ENCODE measurements at regions not wholly inside any gene's neighbourhood (a gene's known extent, or its start where the extent isn't known, plus 50 kb on each side); places are given as distances from the start of the nearest gene placed in this dataset.

DNA sequence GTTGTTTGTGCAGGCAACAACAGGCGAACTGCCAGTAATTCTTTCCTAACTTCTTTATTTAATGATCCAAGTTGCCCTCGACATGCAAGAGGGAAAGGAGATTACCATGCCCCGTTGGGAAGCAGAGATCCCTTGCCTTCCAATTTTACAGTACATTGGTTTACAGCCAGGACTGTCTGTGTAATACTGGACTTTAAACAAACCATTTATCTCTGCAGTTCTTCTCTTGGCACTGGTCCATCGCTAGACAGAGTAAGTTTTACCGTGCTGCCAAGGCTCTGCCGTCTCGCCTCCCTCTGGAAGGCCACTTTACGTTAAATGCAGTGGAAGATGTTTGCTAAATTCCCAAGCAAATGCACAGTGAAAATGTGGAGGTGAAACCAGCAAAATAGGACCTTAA is 660.3 kb upstream of the PRKX start (continued):
- TF ChIP-seq, protein P1, sequence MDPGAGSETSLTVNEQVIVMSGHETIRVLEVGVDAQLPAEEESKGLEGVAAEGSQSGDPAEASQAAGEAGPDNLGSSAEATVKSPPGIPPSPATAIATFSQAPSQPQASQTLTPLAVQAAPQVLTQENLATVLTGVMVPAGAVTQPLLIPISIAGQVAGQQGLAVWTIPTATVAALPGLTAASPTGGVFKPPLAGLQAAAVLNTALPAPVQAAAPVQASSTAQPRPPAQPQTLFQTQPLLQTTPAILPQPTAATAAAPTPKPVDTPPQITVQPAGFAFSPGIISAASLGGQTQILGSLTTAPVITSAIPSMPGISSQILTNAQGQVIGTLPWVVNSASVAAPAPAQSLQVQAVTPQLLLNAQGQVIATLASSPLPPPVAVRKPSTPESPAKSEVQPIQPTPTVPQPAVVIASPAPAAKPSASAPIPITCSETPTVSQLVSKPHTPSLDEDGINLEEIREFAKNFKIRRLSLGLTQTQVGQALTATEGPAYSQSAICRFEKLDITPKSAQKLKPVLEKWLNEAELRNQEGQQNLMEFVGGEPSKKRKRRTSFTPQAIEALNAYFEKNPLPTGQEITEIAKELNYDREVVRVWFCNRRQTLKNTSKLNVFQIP (CRISPR knock-in tag; IDR thresholded peaks at IDR 0.05; ENCODE audit: borderline replicate concordance, low read depth): no peak
- TF ChIP-seq, protein P2, sequence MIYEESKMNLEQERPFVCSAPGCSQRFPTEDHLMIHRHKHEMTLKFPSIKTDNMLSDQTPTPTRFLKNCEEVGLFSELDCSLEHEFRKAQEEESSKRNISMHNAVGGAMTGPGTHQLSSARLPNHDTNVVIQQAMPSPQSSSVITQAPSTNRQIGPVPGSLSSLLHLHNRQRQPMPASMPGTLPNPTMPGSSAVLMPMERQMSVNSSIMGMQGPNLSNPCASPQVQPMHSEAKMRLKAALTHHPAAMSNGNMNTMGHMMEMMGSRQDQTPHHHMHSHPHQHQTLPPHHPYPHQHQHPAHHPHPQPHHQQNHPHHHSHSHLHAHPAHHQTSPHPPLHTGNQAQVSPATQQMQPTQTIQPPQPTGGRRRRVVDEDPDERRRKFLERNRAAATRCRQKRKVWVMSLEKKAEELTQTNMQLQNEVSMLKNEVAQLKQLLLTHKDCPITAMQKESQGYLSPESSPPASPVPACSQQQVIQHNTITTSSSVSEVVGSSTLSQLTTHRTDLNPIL (CRISPR knock-in tag; IDR thresholded peaks at IDR 0.05; ENCODE audit: low read depth): no peak
- TF ChIP-seq OSR1 (CRISPR knock-in tag; IDR thresholded peaks at IDR 0.05): no peak

DNA sequence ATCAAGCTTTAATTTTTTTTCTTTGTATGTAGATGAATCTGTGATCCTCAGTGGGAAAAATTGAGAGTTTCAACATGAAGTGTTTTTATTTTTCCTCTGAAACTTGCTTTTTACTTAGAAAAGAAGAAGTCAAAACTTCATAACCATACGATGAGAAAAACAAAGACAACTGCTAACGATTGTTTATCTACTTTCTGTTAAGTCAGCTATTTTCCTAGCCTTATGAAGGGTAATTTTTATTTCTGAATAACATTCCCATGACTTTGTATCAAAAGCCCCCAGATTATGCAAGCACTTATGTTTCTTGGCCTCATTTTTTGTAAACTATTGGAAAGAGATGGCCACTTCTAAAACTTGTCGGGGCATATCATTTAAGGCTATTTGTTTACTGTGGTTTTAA is 645.1 kb upstream of the PRKX start:
- TF ChIP-seq PPARA (CRISPR knock-in tag; IDR thresholded peaks at IDR 0.05; ENCODE audit: borderline replicate concordance) (no peak), GLIS3 (CRISPR knock-in tag; IDR thresholded peaks at IDR 0.05) (no peak), ZFP30 (CRISPR knock-in tag; IDR thresholded peaks at IDR 0.05) (no peak)
- no peak for ATAC-seq

GRCh38 chrX:4322916-4323315 is 609.5 kb upstream of the PRKX start:
- TF ChIP-seq TCF4 (CRISPR knock-in tag; IDR thresholded peaks at IDR 0.05; ENCODE audit: borderline replicate concordance) (no peak), ARNTL (CRISPR knock-in tag; IDR thresholded peaks at IDR 0.05; ENCODE audit: borderline replicate concordance, low read depth) (no peak)

DNA sequence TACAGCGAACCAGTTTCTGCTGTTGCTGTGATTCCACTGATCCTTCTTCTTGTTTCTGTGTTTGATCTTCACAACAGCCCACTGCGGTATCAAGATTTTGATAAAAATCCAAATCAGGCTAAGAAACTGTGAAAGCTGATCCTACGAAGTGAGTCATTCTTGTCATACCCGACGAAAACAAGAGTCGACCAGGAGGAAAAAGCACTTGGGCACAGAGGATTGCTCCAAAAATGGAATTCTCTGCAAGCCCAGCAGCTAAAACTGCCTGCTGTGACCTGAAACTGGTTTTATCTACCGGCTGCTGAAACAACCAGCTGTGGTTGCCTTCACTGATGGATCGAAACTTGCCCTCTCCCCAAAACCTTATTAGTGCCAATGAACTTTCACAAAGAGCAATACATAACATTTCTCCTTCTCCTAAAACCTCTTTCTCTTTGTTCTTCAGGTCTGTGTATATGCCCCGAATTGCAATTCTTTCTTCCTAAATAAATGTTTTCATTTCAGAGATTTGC is 607.0 kb upstream of the PRKX start:
- no peak for ATAC-seq
- TF ChIP-seq ZNF8 (CRISPR knock-in tag; IDR thresholded peaks at IDR 0.05) (no peak), ZNF565 (CRISPR knock-in tag; conservative IDR thresholded peaks at IDR 0.05; ENCODE audit: low read depth) (no peak), SNAI2 (CRISPR knock-in tag; IDR thresholded peaks at IDR 0.05) (no peak), ISL1 (CRISPR knock-in tag; IDR thresholded peaks at IDR 0.05) (no peak), ESRRG (CRISPR knock-in tag; IDR thresholded peaks at IDR 0.05) (no peak), CSDC2 (CRISPR knock-in tag; IDR thresholded peaks at IDR 0.05) (no peak), RARB (CRISPR knock-in tag; IDR thresholded peaks at IDR 0.05) (no peak), ZNF70 (CRISPR knock-in tag; IDR thresholded peaks at IDR 0.05) (no peak), ZFP30 (CRISPR knock-in tag; IDR thresholded peaks at IDR 0.05) (no peak), ZFP3 (CRISPR knock-in tag; IDR thresholded peaks at IDR 0.05) (no peak), ZC3H10 (CRISPR knock-in tag; IDR thresholded peaks at IDR 0.05) (no peak), TCF4 (CRISPR knock-in tag; IDR thresholded peaks at IDR 0.05; ENCODE audit: borderline replicate concordance) (no peak), ARNTL (CRISPR knock-in tag; IDR thresholded peaks at IDR 0.05; ENCODE audit: borderline replicate concordance, low read depth) (no peak), BACH2 (CRISPR knock-in tag; IDR thresholded peaks at IDR 0.05; ENCODE audit: borderline replicate concordance) (no peak)
- TF ChIP-seq, protein P2 (CRISPR knock-in tag; IDR thresholded peaks at IDR 0.05; ENCODE audit: low read depth): no peak
- TF ChIP-seq, protein P3, sequence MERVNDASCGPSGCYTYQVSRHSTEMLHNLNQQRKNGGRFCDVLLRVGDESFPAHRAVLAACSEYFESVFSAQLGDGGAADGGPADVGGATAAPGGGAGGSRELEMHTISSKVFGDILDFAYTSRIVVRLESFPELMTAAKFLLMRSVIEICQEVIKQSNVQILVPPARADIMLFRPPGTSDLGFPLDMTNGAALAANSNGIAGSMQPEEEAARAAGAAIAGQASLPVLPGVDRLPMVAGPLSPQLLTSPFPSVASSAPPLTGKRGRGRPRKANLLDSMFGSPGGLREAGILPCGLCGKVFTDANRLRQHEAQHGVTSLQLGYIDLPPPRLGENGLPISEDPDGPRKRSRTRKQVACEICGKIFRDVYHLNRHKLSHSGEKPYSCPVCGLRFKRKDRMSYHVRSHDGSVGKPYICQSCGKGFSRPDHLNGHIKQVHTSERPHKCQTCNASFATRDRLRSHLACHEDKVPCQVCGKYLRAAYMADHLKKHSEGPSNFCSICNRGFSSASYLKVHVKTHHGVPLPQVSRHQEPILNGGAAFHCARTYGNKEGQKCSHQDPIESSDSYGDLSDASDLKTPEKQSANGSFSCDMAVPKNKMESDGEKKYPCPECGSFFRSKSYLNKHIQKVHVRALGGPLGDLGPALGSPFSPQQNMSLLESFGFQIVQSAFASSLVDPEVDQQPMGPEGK (CRISPR knock-in tag; IDR thresholded peaks at IDR 0.05; ENCODE audit: borderline replicate concordance): no peak
- TF ChIP-seq, protein P4, sequence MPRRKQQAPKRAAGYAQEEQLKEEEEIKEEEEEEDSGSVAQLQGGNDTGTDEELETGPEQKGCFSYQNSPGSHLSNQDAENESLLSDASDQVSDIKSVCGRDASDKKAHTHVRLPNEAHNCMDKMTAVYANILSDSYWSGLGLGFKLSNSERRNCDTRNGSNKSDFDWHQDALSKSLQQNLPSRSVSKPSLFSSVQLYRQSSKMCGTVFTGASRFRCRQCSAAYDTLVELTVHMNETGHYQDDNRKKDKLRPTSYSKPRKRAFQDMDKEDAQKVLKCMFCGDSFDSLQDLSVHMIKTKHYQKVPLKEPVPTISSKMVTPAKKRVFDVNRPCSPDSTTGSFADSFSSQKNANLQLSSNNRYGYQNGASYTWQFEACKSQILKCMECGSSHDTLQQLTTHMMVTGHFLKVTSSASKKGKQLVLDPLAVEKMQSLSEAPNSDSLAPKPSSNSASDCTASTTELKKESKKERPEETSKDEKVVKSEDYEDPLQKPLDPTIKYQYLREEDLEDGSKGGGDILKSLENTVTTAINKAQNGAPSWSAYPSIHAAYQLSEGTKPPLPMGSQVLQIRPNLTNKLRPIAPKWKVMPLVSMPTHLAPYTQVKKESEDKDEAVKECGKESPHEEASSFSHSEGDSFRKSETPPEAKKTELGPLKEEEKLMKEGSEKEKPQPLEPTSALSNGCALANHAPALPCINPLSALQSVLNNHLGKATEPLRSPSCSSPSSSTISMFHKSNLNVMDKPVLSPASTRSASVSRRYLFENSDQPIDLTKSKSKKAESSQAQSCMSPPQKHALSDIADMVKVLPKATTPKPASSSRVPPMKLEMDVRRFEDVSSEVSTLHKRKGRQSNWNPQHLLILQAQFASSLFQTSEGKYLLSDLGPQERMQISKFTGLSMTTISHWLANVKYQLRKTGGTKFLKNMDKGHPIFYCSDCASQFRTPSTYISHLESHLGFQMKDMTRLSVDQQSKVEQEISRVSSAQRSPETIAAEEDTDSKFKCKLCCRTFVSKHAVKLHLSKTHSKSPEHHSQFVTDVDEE (CRISPR knock-in tag; IDR thresholded peaks at IDR 0.05): no peak
- TF ChIP-seq, protein P1 (CRISPR knock-in tag; IDR thresholded peaks at IDR 0.05; ENCODE audit: borderline replicate concordance, low read depth): no peak
- TF ChIP-seq, protein P5, sequence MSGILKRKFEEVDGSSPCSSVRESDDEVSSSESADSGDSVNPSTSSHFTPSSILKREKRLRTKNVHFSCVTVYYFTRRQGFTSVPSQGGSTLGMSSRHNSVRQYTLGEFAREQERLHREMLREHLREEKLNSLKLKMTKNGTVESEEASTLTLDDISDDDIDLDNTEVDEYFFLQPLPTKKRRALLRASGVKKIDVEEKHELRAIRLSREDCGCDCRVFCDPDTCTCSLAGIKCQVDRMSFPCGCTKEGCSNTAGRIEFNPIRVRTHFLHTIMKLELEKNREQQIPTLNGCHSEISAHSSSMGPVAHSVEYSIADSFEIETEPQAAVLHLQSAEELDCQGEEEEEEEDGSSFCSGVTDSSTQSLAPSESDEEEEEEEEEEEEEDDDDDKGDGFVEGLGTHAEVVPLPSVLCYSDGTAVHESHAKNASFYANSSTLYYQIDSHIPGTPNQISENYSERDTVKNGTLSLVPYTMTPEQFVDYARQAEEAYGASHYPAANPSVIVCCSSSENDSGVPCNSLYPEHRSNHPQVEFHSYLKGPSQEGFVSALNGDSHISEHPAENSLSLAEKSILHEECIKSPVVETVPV (CRISPR knock-in tag; IDR thresholded peaks at IDR 0.05): no peak

More at GRCh38 chrX:4322916-4323315, 609.5 kb upstream of the PRKX start:
- ATAC-seq: no peak
